Muscle of arm (tissue), 1 donor: ENCODE measurements at regions not wholly inside any gene's neighbourhood (a gene's known extent, or its start where the extent isn't known, plus 50 kb on each side); places are given as distances from the start of the nearest gene placed in this dataset.
"Not testable (repeated sequence)": the region's sequence is repeated elsewhere in the genome, so short reads cannot be mapped to it uniquely, and the experiment has no call there.

ENCODE experiments used
- DNase-seq: peaks from one replicate; pipeline ENCODE4 v3.0.0-alpha.2; 2013

DNA sequence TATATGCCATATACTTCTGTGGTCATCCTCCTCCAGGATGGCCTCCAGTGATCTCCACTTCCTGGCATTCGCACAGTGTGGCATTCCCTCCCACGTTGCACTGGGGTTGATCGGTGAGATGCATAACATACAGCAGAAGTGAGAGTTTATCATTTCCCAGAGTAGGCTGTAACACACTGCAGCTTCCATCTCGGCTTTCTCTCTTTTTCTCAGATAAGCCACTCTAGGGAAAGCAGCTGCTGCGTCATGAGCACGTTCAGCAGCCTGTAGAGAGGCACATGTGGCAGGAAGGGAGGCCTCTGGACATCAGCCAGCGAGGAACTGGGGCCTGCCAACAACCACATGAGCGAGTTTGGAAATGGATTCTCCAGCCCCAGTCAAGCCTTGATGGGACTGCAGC lies 807.1 kb downstream of the DIAPH3 start:
- DNase-seq, result peak; percentile 53

DNA sequence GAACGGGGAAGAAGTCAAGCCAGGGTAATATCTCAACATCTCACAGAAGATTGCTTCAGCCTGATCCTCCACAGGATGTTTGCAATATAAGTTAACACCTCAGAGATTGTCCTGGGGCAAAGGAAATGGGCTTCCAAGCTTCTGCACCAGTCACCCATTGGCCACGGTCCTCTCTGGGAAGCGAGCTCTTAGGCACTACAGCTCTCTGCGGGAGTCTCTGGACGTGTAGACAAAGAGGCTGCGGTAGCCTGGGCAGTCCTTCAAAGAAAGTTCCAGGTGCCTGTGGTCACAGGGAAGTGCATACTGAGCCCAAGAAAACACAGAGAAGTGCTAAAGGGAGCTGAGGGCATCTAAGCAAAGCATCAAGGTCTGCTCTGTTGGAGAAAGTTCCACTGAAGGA lies 805.7 kb downstream of the DIAPH3 start:
- no peak for DNase-seq

DNA sequence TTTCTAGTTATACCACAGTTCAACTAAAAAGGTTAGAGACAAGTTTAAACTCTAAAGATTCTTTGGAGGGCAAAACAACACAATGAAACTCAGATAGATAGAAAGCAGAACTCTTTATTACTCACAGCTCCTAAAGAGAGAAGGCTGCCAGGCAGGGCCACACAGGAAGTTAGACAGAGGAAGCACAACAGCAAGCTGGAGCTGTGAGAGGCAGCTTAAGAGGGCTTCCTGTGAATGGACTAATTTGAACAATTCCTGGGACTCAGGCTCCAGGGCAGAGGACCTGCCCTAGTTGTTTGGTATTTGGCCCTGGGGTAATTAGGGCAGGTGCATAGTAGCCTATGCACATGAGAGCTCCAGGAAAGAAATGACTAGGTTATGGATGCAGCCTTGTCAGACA lies 803.6 kb downstream of the DIAPH3 start:
- no peak for DNase-seq

DNA sequence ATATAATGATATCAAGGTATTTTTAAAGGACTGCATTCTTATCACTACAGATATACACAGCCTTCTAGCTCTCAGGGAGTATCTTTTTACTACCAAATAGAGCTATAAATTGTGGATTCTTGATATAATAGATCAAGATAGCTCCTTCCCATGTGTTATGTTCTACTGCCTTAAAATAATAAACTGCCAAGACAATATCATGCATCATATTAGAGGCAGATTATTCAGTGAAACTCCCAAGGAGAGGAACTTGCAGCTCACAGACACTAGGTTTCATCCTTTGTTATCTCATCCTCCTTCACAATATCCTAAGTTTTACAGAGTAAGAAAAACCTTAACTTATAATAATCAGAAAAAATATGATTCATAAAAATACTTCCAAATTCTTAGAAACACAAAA lies 802.8 kb downstream of the DIAPH3 start:
- DNase-seq, result no peak

DNA sequence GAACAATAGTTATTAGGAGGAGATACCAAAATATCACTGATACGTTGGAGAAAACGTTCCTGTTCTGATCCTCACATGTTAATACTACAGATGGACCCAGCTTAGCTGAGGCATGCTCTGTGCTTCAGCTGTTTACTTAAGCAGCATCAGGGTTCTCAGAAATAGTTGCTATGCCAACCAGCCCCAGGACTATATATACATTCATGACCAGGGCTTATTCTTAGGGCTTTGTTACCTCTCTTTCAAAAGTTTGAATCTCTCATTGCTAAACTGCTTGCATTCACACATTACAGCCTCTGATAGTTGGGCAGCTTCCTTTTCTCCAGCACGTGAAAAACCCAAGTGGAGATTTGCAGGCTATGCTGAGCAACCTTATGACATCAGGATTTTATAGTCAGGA lies 800.4 kb downstream of the DIAPH3 start:
- DNase-seq, result no peak

DNA sequence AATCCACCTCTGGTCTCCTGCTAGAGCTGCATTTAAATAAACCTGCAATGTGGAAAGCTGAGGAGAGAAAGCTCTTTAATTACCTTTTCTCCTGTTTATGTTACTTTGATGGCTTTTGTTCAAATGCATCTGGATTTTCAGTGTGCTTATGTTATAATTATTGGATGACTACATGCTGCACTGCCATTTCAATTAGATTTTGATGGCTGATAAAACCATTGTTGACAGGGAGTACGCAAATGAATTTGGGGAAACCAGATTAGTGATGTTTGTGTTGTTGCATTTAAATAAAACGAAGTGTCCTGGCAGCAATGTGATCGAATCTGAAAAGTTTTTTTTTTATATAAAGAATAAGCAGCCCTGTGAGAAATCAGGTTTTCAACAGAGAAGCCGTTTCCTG lies 799.8 kb downstream of the DIAPH3 start:
- DNase-seq, result no peak

DNA sequence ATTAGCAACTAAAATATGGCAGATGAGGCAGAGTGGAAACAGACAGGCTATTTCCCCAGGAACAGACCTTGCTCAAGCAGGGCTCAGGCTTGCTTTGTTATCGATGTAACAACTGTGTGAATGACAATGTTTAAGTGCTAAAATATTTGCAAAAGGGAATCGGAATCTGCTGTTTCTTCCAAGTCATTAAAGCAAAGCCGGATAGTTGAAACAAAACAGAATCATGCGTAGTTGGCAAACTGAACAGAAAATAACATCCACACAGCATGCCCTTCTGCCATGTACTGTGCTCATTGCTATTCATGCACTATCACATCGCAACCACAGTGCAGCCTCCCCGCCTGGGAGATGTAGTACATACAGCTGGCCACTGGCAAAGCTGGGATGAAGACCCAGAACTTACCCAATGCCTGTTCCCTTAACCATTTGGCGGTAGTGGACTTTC lies 799.1 kb downstream of the DIAPH3 start:
- no peak for DNase-seq

DNA sequence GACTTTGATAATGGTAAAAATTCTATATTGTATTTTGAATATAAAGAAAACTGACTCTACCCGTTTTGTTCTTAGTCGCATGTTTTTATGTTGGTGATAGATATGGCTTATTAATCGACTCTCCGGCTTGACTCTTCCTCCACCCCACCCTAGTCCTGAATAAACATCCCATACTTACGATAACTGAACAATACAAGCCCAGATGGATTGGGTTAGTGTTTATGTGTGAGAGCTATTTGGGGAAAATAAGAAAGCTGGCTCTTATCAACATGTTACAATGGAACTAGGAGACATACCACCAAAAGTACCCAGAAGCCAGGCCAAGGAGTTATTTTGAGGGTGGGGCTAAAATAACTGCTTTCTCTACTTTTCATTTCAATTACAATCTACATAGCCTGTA lies 796.3 kb downstream of the DIAPH3 start:
- no peak for DNase-seq

DNA sequence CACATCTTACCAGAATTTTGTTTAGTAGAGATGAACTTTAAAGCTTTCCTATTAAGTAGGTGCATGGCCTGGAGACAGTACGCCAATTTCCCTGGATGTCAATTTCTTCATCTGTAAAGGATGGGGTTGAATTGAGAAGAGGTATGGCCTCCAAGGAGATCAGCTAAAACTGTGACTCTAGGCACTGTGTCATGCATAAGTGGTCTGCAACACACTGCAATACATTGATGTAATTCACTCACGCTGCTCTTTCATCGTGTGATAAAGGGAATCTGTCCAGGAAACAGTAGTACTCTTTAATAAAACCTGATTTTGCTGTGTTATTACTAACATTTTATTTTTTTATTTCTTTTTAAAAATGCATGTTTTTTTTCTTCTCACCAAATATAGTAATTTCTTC lies 795.8 kb downstream of the DIAPH3 start:
- DNase-seq, result no peak

DNA sequence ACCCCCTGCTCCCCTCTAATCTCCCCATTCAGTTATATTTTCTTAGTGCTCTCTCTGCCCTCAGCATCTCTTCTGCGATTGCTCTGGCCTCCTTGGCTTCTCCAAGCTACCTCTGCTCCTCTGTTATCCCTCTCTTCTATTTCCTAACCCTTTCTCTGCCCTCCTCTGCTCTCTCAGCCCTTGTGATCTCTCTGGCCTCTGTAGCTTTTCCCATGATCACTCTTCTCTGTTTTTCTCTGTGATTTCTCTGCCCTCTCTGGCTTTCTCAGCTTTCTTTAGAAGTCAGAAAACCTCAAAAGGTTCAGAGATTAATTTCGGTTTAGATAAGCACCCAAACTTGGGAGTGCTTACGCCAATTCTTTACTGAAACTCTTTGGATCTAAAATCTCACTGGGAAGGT lies 795.0 kb downstream of the DIAPH3 start:
- DNase-seq, result no peak

DNA sequence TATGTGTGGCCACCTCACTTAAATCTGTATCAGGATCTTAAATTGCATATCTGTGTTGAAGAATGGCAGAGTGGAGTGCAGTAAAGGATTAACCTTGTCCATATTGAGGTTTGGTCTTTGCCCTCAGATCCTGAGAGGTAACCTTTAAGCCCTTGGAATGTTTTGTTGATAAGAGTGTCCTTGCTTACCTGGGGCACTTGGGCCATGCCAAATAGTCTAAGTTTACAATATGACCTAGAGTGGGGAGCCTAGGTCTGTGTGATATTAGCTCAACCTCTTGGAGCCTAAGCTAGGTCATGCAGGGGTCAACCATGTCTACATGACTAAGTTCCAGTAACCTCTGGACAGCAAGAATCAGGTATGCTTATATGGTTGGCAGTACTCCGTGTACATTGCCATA lies 792.5 kb downstream of the DIAPH3 start:
- no peak for DNase-seq

DNA sequence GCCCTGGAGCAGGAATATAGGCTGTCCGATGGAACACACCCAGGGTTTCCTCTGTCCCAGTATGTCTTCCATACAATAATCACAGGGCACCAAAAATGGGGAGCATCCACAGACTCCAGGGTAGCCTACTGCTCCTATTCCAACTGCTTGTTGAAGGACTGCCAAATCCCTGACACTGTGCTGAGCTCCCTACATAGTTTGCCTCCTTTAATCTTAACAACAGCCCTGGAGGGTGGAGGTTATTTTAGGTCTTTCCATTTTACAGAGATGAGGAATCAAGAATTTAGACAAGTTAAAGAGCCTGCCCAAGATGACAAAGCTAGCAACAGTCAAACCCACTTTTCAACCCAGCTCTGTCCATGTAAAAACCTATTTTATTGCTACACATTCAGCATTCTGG lies 790.4 kb downstream of the DIAPH3 start:
- DNase-seq, result no peak

DNA sequence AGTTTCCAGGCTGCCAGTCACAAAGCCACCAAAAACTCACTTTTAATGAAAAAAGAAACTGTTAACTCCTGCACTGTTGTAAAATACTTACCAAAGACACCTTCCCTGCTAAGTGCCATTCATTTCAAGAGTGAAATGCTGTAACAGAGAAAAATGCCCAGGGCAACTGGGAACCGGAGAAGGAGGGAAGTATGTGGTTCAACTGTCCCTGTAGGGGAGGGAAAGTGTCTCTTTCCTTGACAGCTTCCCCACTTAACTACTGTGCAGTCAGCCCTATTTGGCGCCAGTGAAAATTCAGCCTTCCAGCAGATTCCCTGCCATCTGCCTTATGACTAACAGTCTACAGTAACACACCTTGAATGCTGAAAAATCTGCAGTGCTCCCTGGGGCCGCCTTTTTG lies 789.0 kb downstream of the DIAPH3 start:
- no peak for DNase-seq

DNA sequence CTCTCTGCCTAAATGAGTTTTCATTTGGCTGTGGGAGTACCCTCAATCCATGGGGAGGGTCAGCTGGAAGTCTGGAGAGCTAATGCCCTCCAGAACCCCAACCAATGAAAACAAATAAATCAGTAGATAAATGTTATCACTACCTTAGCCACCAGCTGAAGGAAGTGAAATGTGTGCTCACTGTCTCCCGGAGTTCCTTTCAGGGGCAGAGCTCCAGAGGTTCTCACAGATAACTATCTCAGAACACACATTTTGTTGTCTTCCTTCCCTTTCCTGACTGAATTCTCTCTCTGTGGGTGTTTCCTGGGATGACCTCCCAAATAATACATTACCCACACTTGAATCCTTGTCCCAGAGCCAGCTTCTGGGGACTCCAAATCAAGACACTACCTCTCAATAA lies 779.6 kb downstream of the DIAPH3 start:
- no peak for DNase-seq

DNA sequence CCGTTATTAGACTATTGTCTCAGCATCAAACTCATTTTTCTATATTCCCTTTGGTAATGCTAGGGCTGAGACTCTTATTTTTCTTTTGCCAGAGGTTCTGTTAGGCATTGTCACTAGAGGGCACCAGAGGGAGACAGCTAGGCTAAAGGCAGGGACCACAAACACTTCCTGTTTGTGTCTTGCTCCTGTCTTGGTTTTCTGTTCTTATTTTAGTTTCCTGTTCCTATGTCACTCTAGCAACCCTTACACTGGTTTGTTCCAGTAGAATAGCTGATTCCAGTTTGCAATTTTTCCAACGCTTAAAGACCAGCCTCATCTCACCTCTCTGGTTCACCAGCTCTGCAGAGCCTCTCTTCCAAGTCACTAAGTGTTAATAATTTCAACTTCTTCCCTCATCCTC lies 772.0 kb downstream of the DIAPH3 start:
- peak; percentile 75 for DNase-seq

DNA sequence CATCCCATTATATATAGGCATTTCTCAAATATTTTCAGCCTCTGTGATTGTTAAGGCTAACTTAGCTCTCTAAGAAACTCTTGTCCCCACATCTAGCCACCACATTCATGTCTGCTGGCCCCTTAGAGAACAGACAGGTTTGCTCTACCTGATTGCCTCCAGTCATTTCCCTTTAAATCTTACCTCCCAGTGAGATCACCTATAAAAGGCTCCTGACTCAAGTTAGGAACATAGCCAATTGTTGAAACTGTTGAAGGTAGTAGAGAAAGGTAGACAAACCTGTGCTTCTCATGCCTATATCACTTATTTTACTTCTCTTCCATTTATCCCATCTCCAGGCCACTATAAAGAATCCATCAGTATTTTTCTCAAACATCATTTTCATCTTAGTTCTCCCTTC lies 771.4 kb downstream of the DIAPH3 start:
- DNase-seq, result no peak

DNA sequence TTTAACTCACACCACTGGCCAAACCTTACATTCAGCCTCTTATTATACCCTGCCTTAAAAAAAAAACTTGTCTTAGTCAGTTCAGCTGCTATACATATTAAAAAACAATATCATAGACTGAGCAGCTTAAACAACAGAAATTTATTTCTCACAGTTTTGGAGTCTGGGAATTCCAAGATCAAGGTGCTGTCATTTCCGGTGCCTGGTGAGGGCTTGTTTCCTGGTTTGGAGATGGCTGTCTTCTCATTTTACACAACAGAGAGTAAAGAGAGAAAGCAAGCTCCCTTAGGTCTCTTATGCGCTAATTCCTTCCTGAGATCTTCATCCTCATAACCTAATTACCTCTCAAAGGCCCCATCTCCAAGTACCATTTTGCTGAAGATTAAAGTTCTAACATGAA lies 769.2 kb downstream of the DIAPH3 start:
- no peak for DNase-seq

DNA sequence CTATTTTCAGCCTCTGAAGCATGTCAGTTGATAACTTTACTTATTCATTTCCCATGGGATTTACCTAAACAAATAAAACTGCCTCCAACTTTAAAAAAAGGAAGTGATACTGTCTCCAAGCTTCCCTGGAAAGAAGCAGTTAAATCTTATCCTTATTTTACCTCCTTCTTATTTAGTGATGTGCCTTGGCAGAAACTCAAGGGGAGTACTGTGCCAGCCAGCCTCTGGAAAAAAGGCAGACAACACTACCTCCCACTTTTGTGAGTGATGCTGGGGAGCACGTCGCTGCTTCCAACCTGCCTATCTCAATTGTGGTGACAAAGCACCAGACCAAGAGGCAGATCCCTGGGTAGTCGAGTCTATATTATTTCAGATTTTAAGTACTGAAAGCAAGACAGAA lies 765.6 kb downstream of the DIAPH3 start:
- DNase-seq, result no peak

DNA sequence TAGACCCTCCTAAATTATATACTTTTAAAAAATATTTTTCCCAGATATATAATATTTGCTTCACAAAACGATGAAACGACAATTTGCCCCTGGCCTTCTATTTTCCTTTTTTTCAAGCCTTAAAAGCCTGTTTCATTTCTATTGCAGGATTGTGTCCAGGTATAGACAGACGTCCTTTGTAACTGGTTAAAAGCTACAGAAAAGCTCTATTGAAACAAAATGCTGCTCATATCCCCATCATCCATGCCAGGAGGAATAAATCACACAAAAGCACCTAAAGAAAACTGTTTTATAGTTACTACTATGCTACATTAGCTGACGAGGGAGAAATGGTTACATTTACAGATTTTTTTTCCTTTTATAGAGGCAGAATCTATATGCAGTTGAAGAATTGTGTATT lies 765.1 kb downstream of the DIAPH3 start:
- no peak for DNase-seq

DNA sequence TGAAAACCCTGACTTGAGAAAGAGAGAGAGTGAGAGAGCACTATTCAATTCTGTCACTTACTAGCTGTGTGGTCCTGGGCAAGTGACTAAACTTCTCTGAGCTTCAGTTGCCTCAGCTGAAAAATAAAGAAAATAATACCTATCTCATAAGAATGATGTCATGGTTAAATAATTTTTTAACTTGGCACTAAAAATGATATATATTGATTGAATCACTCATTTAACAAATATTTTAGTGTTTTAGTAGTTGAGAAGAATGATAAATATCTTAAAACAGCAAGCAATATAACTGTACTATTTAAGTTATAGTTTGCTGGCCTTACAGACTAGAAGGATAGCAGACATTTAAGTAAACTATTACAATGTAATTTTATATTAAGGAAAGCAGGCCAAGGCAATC lies 764.2 kb downstream of the DIAPH3 start:
- DNase-seq, result no peak

DNA sequence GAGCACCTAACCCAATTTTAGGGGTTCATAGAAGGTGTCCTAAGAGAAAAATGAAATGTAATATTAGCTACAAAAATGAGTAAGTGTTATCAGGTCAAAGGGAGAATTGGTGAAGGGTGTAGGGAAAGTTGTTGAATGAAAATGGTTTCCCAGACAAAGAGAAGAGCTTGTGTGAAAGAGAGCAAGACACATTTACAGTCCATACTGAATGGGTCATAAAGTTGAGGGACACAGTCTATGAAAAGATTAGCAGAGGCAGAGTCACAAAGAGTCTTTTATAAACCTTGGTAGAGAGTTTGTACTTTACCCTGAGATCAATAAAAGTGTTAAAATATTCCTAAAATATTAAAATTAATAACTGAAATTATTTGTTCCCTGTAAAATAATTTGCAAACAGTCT lies 759.4 kb downstream of the DIAPH3 start:
- no peak for DNase-seq

DNA sequence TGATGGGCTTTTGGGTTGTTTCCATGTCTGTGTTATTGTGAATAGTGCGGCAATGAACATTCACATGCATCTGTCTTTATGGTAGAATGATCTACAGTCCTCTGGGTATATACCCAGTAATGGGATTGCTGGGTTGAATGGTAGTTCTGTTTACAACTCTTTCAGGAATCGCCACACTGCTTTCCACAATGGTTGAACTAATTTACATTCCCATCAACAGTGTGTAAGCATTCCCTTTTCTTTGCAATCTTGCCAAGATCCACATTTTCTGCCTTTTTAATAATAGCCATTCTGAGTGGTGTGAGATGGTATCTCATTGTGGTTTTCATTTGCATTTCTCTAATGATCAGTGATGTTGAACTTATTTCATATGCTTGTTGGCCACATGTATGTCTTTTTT lies 756.5 kb downstream of the DIAPH3 start:
- not testable (repeated sequence) for DNase-seq

DNA sequence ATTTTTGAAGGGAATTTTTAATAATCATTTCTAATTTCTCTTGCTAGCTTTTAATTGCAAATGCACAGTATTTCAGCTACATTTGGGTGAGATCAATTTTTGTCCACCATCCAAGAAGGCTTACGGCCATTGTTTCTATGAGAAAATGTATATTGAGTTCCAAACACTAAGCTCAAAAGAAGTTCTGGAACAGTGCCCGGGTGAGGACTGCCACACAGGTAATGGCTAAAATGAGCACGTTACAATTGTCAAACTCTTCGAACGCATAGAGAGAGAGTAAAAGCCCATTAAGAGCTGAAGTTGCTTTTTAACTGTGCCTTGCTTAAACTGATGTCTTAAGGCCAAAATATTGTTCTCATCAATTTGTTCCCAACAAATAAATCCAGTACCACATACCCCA lies 755.0 kb downstream of the DIAPH3 start:
- DNase-seq, result no peak

DNA sequence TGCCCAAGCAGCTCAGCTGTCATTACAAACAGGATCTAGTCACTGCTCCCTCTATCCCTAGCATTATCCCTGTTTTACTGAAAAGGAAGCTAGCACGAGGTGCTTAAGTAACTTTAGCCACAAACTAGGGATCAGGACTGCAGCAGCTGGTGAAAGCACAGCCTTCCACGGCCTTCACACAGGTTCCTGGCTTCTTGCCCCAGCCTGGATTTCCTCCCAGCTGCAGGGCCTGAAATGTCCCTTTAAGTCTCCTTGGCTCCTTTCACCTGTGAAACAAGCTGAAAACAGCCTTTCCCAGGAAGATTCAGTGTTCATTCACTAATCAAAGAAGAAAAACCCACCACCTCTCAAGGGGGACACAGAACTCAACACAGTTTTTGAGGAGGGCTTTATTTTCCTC lies 754.5 kb downstream of the DIAPH3 start:
- peak; percentile 86 for DNase-seq

DNA sequence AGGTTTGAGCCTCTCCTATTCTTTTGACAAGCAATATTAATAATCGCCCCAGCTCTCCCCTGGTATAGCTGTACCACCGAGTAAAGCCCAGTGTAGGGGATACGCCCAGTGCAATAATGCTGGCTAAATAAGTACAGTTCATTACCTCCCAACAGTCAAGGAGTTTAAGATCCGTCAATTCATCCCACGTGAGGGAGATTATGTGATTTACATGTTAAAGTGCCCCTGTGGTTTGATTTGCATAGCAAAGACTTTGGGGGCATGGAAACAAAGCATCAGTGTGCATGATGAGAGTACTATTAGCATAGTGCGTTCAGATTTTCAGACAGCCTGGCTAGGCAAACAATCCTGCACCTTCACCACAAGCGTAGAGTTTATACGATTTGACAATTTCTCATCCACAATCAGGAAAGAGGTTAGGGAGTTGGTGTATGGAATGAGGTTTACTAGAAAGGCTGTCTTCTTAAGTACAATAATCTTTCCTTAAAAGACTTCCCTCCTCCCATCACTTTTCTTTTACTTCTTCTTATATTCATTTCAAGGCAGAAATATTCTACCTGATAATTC lies 754.0 kb downstream of the DIAPH3 start:
- DNase-seq, result no peak
